Uterus (tissue), 2 donors: ENCODE measurements at regions not wholly inside any gene's neighbourhood (a gene's known extent, or its start where the extent isn't known, plus 50 kb on each side); places are given as distances from the start of the nearest gene placed in this dataset.

Experiments
- POLR2A ChIP-seq, 2 donors: fragments of 450-650 bp; IDR thresholded peaks; one replicate each; pipeline ENCODE4 v1.6.1; 2016; ENCODE audit warnings: antibody characterized with exemption in 2 of 2, mild to moderate bottlenecking in 1 of 2, moderate library complexity in 1 of 2
- TF ChIP-seq, protein P1 (sequence below), 4 experiments: fragments of 200-600 bp in 2 of 4; fragments of 450-650 bp in 2 of 4; sonication (generic) in 2 of 4; IDR thresholded peaks; one replicate each; pipeline ENCODE4 v1.5.1; 2016 to 2019; ENCODE audit warnings: antibody characterized with exemption in 4 of 4, mild to moderate bottlenecking in 2 of 4, moderate library complexity in 1 of 4

- TF ChIP-seq, protein P1, sequence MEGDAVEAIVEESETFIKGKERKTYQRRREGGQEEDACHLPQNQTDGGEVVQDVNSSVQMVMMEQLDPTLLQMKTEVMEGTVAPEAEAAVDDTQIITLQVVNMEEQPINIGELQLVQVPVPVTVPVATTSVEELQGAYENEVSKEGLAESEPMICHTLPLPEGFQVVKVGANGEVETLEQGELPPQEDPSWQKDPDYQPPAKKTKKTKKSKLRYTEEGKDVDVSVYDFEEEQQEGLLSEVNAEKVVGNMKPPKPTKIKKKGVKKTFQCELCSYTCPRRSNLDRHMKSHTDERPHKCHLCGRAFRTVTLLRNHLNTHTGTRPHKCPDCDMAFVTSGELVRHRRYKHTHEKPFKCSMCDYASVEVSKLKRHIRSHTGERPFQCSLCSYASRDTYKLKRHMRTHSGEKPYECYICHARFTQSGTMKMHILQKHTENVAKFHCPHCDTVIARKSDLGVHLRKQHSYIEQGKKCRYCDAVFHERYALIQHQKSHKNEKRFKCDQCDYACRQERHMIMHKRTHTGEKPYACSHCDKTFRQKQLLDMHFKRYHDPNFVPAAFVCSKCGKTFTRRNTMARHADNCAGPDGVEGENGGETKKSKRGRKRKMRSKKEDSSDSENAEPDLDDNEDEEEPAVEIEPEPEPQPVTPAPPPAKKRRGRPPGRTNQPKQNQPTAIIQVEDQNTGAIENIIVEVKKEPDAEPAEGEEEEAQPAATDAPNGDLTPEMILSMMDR (IDR thresholded peaks at IDR 0.05) = no peak
- no peak for TF ChIP-seq POLR2A (IDR thresholded peaks at IDR 0.05)
Measured at GRCh38 chr13:110815471-110816204, 99.2 kb downstream of the ANKRD10 start.
